Mesenchymal stem cell (in vitro differentiated cells and primary cell): ENCODE measurements at regions not wholly inside any gene's neighbourhood (a gene's known extent, or its start where the extent isn't known, plus 50 kb on each side); places are given as distances from the start of the nearest gene placed in this dataset.

ENCODE experiments used
- DNase-seq: peaks from one replicate; pipeline ENCODE4 v3.0.0-alpha.2; 2013
- H2AFZ ChIP-seq: one replicate; pipeline ENCODE4 v1.6.1; 2013; ENCODE audit warnings: low read depth, mild to moderate bottlenecking, control low read depth, inconsistent platforms, low read length, moderate library complexity
- H2AK5ac ChIP-seq: 2 replicates; pipeline ENCODE4 v1.6.1; 2013; ENCODE audit warnings: low read length, moderate library complexity, mild to moderate bottlenecking, inconsistent platforms; ENCODE audit not compliant: severe bottlenecking
- H2BK120ac ChIP-seq: one replicate; pipeline ENCODE4 v1.6.1; 2013; ENCODE audit warnings: low read depth, mild to moderate bottlenecking, inconsistent platforms, low read length, moderate library complexity
- H2BK12ac ChIP-seq, 2 experiments: one replicate each; pipeline ENCODE4 v1.6.1; 2013; ENCODE audit warnings: inconsistent platforms in 2 of 2, low read length in 2 of 2, mild to moderate bottlenecking in 2 of 2, moderate library complexity in 2 of 2, control low read depth in 1 of 2
- H2BK15ac ChIP-seq: one replicate; pipeline ENCODE4 v1.6.1; 2013; ENCODE audit warnings: mild to moderate bottlenecking, low read depth, inconsistent platforms; ENCODE audit not compliant: poor library complexity, severe bottlenecking
- H2BK5ac ChIP-seq: 2 replicates; pipeline ENCODE4 v1.6.1; 2013; ENCODE audit warnings: low read depth, mild to moderate bottlenecking, low read length, control low read depth, inconsistent platforms; ENCODE audit not compliant: poor library complexity, severe bottlenecking
- H3K14ac ChIP-seq, 2 experiments: one replicate each; pipeline ENCODE4 v1.6.1; 2013; ENCODE audit warnings: inconsistent platforms in 2 of 2, low read length in 2 of 2, control low read depth in 1 of 2, mild to moderate bottlenecking in 1 of 2, moderate library complexity in 1 of 2
- H3K18ac ChIP-seq, 2 experiments: one replicate each; pipeline ENCODE4 v1.6.1; 2013; ENCODE audit warnings: inconsistent platforms in 2 of 2, low read length in 2 of 2, control low read depth in 1 of 2, low read depth in 1 of 2, mild to moderate bottlenecking in 1 of 2
- H3K23ac ChIP-seq, 2 experiments: one replicate each; pipeline ENCODE4 v1.6.1; 2013; ENCODE audit warnings: inconsistent platforms in 2 of 2, low read length in 2 of 2, mild to moderate bottlenecking in 2 of 2, moderate library complexity in 2 of 2, control low read depth in 1 of 2
- H3K27ac ChIP-seq: 2 replicates; pipeline ENCODE4 v1.5.1; 2013; ENCODE audit warnings: mild to moderate bottlenecking, moderate library complexity, low read length, control low read depth, inconsistent platforms; ENCODE audit not compliant: poor library complexity, severe bottlenecking
- H3K27me3 ChIP-seq, 2 experiments: 2 replicates each; pipeline versions ENCODE4 v1.6.1 to v1.7.0; 2013; ENCODE audit warnings: low read length in 2 of 2, mild to moderate bottlenecking in 2 of 2, moderate library complexity in 2 of 2, control low read depth in 1 of 2, inconsistent platforms in 1 of 2; ENCODE audit not compliant: control insufficient read depth in 1 of 2, insufficient read depth in 1 of 2
- H3K36me3 ChIP-seq, 2 experiments: 2 replicates each; pipeline versions ENCODE4 v1.6.1 to v1.7.0; 2013; ENCODE audit warnings: low read length in 2 of 2, control low read depth in 1 of 2, inconsistent platforms in 1 of 2, low read depth in 1 of 2, mild to moderate bottlenecking in 1 of 2; ENCODE audit not compliant: insufficient read depth in 2 of 2, control insufficient read depth in 1 of 2
- H3K4ac ChIP-seq, 2 experiments: one replicate each; pipeline ENCODE4 v1.6.1; 2013; ENCODE audit warnings: inconsistent platforms in 2 of 2, low read length in 2 of 2, mild to moderate bottlenecking in 2 of 2, moderate library complexity in 2 of 2, control low read depth in 1 of 2, low read depth in 1 of 2
- H3K4me1 ChIP-seq: 2 replicates; pipeline ENCODE4 v1.6.1; 2013; ENCODE audit warnings: low read depth, low read length, control low read depth; ENCODE audit not compliant: control insufficient read depth, insufficient read depth
- H3K4me2 ChIP-seq: 2 replicates; pipeline ENCODE4 v1.6.1; 2013; ENCODE audit warnings: low read length, mild to moderate bottlenecking, inconsistent platforms; ENCODE audit not compliant: poor library complexity, severe bottlenecking
- H3K4me3 ChIP-seq, 2 experiments: 2 replicates each; pipeline versions ENCODE4 v1.5.1 to v1.7.0; 2013; ENCODE audit warnings: low read length in 2 of 2, mild to moderate bottlenecking in 2 of 2, control low read depth in 1 of 2, low read depth in 1 of 2; ENCODE audit not compliant: insufficient read depth in 1 of 2
- H3K79me1 ChIP-seq: replicated peaks from 2 replicates; pipeline ENCODE4 v1.6.1; 2013; ENCODE audit warnings: mild to moderate bottlenecking, control low read depth, low read length, inconsistent platforms; ENCODE audit not compliant: poor library complexity, severe bottlenecking
- H3K9ac ChIP-seq: 2 replicates; pipeline ENCODE4 v1.7.0; 2013; ENCODE audit warnings: mild to moderate bottlenecking, low read length, moderate library complexity
- H3K9me3 ChIP-seq: 2 replicates; pipeline ENCODE4 v1.7.0; 2013; ENCODE audit warnings: mild to moderate bottlenecking, low read length; ENCODE audit not compliant: control insufficient read depth
- H4K8ac ChIP-seq: one replicate; pipeline ENCODE4 v1.6.1; 2013; ENCODE audit warnings: inconsistent platforms, mild to moderate bottlenecking, low read length, moderate library complexity
- H4K91ac ChIP-seq: one replicate; pipeline ENCODE4 v1.6.1; 2013; ENCODE audit warnings: mild to moderate bottlenecking, low read length, inconsistent platforms
- WGBS: methylation state at CpG from one replicate; pipeline ENCODE4 v1.1.7; 2013; ENCODE audit warnings: mixed read lengths; 5-methylcytosine and 5-hydroxymethylcytosine counted together

DNA sequence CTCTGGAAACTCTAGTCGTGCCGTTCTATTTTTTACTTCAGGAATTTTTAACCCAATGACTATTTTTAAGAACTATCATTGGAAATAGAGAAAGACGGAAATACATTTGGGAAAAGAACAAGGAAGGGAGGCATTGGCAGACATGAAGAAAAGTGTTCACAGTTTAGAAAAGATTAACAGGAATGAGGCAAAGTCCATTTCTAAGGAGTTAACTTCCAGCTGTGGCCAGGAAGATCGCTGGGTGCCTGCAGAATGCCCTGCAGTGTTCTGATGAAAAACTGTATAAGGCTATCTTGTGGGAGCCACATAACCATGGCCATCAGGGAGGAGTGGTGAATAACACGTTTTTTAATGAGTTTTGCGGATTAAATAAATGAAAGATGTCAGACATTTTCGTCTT lies 150.6 kb upstream of the VCX3A start:
- Histone ChIP-seq H2AK5ac (no peak overlapping the region), H3K9ac (no peak overlapping the region), H2BK5ac (no peak overlapping the region), H3K9me3 (peaks cover 18% of the 10 kb centered on the region), H3K4ac (no peak overlapping the region), H3K18ac (no peak overlapping the region), H4K8ac (no peak overlapping the region), H3K4me1 (no peaks in the 10 kb centered on the region), H3K36me3 (no peaks in the 10 kb centered on the region), H3K27me3 (no peaks in the 10 kb centered on the region), H2AFZ (no peak overlapping the region), H2BK12ac (no peak overlapping the region), H3K4me2 (no peak overlapping the region), H3K27ac (no peak overlapping the region), H3K79me1 (no peaks in the 10 kb centered on the region), H2BK15ac (no peak overlapping the region), H3K23ac (no peak overlapping the region), H4K91ac (no peak overlapping the region), H3K4me3 (no peak overlapping the region), H3K14ac (no peak overlapping the region), H2BK120ac (no peak overlapping the region)
- WGBS = 69% methylated on average over 4 of the region's 7 CpGs
- DNase-seq = no peak

DNA sequence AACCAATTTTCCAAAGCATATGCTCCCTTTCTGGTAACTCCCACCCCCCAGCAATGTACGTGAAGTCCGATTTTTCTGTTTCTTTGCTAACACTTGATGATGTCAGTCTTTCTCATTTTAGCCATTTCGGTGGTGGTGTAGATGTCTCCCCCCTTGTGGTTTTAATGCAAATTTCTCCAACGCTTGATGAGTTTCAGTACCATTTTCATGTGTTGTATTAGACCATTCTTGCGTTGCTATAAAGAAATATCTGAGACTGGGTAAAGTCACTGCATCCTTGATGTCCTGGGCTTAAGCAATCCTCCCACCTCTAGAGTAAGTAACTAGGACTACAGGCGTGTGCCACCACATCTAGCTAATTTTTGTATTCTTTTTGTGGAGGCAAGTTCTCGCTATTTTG lies 148.4 kb upstream of the VCX3A start:
- no peak overlapping the region for H2BK120ac ChIP-seq
- no peaks in the 10 kb centered on the region for H3K27me3 ChIP-seq
- no peak overlapping the region for H2BK15ac ChIP-seq
- no peak overlapping the region for H2AK5ac ChIP-seq
- H3K9me3 ChIP-seq = peaks cover 18% of the 10 kb centered on the region
- 80% methylated on average over 5 of the region's 7 CpGs for WGBS
- no peak overlapping the region for H4K8ac ChIP-seq
- DNase-seq = no peak
- H3K4ac ChIP-seq = no peak overlapping the region
- no peaks in the 10 kb centered on the region for H3K36me3 ChIP-seq
- H3K79me1 ChIP-seq = no peaks in the 10 kb centered on the region
- no peak overlapping the region for H2BK12ac ChIP-seq
- H3K9ac ChIP-seq = no peak overlapping the region
- no peak overlapping the region for H2AFZ ChIP-seq
- no peak overlapping the region for H4K91ac ChIP-seq
- H3K4me1 ChIP-seq = no peaks in the 10 kb centered on the region
- H3K4me2 ChIP-seq = no peak overlapping the region
- no peak overlapping the region for H3K18ac ChIP-seq
- no peak overlapping the region for H3K4me3 ChIP-seq
- no peak overlapping the region for H3K23ac ChIP-seq
- no peak overlapping the region for H2BK5ac ChIP-seq
- no peak overlapping the region for H3K14ac ChIP-seq
- H3K27ac ChIP-seq = no peak overlapping the region

DNA sequence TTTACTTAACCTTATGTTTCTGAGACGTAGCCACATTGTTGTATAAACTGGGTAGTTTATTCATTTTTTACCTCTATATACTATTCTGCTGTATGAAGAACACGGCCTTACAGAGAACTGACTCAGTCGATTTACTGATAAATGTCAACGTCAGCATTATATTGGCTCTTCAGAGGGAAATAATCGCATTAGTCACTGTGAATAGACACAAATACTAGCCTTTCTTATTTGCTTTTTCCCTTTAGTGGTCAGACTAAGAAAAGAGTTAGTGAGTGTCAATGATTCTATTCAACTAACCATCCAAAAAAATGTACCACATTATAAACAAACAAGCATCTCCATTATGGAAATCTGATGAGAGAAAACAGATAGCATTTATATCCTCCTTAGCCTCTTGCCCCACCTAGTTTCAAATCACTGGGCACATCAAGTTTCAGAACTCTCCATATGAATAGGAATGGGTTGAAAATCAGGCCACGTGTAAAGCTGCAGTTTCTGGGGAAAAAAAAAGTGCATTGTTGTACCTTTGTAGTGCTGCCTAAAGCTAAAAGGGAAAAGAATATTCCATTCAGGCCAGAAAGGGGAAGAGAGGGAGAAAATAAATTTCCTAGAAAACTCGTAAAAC lies 146.7 kb upstream of the VCX3A start:
- Histone ChIP-seq H2BK120ac (no peak overlapping the region), H3K79me1 (no peaks in the 10 kb centered on the region), H3K4ac (no peak overlapping the region), H2BK15ac (no peak overlapping the region), H3K4me1 (no peaks in the 10 kb centered on the region), H4K8ac (no peak overlapping the region), H2AK5ac (no peak overlapping the region), H3K27me3 (no peaks in the 10 kb centered on the region), H3K14ac (no peak overlapping the region), H3K36me3 (no peaks in the 10 kb centered on the region), H3K23ac (no peak overlapping the region), H2BK12ac (no peak overlapping the region), H3K9ac (no peak overlapping the region), H2AFZ (no peak overlapping the region), H3K18ac (no peak overlapping the region), H4K91ac (no peak overlapping the region), H2BK5ac (no peak overlapping the region), H3K9me3 (peaks cover 21% of the 10 kb centered on the region), H3K4me2 (no peak overlapping the region), H3K4me3 (no peak overlapping the region), H3K27ac (no peak overlapping the region)
- 80% methylated on average over 5 of the region's 7 CpGs for WGBS
- no peak for DNase-seq

DNA sequence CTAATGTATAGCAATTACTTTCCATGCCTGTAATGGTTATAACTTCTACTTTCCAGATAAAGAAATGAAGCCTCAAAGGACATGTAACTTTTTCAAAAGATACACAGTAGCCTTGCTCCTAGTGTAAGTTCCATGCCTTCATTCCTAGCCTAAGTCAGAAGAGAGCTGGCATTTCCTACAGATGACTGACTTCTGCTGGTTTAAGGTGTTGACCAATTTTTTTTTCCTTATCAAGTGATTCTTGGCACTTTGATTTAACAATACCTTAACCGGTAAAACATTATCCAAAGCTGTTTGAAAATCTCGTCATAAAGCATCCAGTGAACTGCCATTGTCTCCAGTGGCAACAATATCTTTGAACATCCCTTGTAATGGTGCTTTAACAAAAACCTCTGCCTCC lies 145.1 kb upstream of the VCX3A start:
- Histone ChIP-seq H2AK5ac (no peak overlapping the region), H3K14ac (no peak overlapping the region), H3K9ac (no peak overlapping the region), H3K79me1 (no peaks in the 10 kb centered on the region), H3K4me2 (no peak overlapping the region), H3K36me3 (no peaks in the 10 kb centered on the region), H3K18ac (no peak overlapping the region), H3K27ac (no peak overlapping the region), H2BK5ac (no peak overlapping the region), H2BK12ac (no peak overlapping the region), H4K91ac (no peak overlapping the region), H3K4me3 (no peak overlapping the region), H2BK15ac (no peak overlapping the region), H4K8ac (no peak overlapping the region), H3K4ac (no peak overlapping the region), H2AFZ (no peak overlapping the region), H3K4me1 (no peaks in the 10 kb centered on the region), H3K27me3 (no peaks in the 10 kb centered on the region), H2BK120ac (no peak overlapping the region), H3K9me3 (peaks cover 12% of the 10 kb centered on the region), H3K23ac (no peak overlapping the region)
- no peak for DNase-seq
- 81% methylated on average over 2 of the region's 2 CpGs for WGBS
